22Rv1 (cell line): ENCODE measurements at regions not wholly inside any gene's neighbourhood (a gene's known extent, or its start where the extent isn't known, plus 50 kb on each side); places are given as distances from the start of the nearest gene placed in this dataset.

Experiments used
- H3K27ac ChIP-seq: fragments of 450-650 bp; 2 replicates; pipeline ENCODE4 v1.5.1; 2017
- ZFX ChIP-seq: fragments of 450-650 bp; IDR thresholded peaks from 2 replicates; pipeline ENCODE4 v1.6.1; 2017; ENCODE audit warnings: antibody characterized with exemption, borderline replicate concordance
- TF ChIP-seq, protein P1 (sequence below): fragments of 450-650 bp; IDR thresholded peaks from 2 replicates; pipeline ENCODE4 v1.5.1; 2017; ENCODE audit warnings: mild to moderate bottlenecking

DNA sequence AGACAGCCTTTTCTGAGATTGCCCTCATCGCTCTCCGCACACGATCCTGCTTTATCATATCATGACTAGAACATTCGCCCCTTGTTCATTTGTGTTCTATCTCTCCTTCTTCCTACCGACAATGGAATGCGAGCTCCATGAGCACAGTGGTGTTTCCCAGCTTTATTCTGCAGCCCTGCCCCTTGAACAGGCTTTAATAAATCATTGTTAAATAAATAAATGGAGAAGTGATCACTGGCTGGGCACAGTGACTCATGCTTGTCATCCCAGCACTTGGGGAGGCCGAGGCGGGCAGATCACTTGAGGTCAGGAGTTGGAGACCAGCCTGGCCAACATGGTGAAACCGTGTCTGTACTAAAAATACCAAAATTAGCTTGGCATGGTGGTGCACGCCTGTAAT, 1063.3 kb upstream of the EEF2KMT start:
- no peak overlapping the region for H3K27ac ChIP-seq
- no peak for TF ChIP-seq ZFX
- TF ChIP-seq, protein P1, sequence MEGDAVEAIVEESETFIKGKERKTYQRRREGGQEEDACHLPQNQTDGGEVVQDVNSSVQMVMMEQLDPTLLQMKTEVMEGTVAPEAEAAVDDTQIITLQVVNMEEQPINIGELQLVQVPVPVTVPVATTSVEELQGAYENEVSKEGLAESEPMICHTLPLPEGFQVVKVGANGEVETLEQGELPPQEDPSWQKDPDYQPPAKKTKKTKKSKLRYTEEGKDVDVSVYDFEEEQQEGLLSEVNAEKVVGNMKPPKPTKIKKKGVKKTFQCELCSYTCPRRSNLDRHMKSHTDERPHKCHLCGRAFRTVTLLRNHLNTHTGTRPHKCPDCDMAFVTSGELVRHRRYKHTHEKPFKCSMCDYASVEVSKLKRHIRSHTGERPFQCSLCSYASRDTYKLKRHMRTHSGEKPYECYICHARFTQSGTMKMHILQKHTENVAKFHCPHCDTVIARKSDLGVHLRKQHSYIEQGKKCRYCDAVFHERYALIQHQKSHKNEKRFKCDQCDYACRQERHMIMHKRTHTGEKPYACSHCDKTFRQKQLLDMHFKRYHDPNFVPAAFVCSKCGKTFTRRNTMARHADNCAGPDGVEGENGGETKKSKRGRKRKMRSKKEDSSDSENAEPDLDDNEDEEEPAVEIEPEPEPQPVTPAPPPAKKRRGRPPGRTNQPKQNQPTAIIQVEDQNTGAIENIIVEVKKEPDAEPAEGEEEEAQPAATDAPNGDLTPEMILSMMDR = no peak

DNA sequence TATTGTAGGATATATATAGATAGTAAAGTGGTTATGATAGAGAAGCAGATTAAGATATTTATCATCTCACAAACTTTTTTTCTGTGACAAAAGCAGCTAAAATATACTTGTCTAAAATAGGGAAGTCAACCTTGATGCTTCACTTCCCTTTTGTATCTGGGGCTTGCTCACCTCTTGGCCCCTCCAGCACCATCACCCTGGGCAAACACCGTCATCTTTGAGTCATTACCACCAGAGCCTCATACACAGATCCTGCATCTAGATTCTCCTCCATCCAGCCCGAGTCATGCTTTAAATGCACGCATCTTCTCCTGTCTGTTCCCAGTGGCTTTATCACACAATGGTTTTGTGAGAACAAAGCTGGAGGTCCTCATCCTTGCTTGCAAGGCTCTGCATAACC, 1062.7 kb upstream of the EEF2KMT start:
- TF ChIP-seq, protein P1 = no peak
- no peak for TF ChIP-seq ZFX
- H3K27ac ChIP-seq = no peak overlapping the region

DNA sequence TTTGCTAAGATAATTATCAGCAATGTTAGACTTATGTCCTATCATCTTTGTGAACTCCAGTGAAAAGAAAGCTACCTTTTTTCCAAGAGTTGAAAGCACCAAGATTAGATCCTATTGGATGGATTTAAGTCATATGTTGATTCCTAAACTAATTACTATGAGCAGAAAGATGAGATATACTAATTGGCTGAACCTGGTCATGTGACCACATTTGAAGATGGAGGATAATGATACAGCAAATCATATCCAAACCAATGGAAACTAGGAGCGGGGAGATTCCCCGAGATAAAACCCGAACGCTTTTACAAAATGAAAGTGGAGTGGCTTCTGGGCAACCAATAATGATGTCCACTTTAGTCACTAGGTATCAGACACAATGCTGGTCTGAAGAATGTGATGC, 1060.2 kb upstream of the EEF2KMT start:
- no peak overlapping the region for H3K27ac ChIP-seq
- TF ChIP-seq ZFX = no peak
- TF ChIP-seq, protein P1 = no peak

DNA sequence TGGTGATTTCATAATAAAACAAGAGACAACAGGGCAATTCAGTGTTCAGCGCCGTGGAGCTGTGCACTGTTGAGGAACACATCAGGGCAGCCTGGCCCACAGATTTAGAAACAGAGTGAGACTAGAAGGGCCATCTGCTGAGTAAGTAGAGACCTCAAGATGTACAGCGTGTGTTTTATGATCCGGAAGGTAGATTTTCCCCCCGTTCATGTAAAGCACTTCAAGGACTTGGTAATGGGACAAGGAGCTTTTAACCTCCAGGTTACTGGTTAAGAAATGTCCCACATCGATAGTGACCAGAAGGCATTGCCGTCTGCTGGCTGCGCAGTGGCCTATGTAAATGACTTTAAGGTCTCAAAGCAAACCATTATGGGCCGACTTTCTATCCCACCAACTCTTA, 1057.7 kb upstream of the EEF2KMT start:
- no peak overlapping the region for H3K27ac ChIP-seq
- TF ChIP-seq, protein P1 = no peak
- TF ChIP-seq ZFX = no peak

DNA sequence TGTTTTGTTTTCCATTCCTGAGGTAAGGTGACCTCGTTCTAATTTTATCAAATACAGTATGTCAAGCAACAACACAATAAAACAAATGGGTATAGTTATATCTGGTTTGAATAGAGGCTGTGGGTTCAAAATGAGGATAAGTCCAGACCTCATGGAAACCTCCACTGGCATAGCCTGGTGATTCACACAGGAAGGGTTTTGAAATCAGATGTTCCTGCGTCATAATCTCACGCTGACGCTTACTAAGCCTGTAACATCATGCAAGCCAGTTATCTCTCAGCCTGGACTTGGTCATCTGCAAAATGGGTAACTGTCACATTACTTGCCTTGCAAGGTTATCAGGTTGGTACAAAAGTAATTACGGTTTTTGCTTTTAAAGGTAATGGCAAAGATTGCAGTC, 1056.3 kb upstream of the EEF2KMT start:
- TF ChIP-seq ZFX = no peak
- TF ChIP-seq, protein P1 = no peak
- H3K27ac ChIP-seq = no peak overlapping the region

DNA sequence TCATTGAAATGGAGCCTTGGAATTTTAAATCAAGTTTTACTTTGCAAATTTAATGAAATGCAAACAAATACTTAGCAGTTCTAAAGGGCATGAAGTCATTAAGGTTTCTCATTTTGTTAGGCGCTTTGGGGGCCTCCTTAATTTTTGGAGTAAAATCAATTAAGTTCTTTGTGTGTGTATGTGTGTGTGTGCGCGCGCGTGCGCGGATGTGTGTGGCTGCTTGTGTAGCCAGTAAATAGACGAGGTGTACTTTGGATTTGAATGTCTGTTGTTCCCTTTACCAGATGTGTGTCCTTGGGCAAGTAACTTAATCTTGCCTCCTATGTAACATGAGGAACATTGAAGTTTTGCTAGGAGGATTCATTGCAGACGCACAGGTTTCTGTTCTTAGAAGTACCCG, 1051.4 kb upstream of the EEF2KMT start:
- TF ChIP-seq, protein P1 = no peak
- no peak for TF ChIP-seq ZFX
- H3K27ac ChIP-seq = no peak overlapping the region

DNA sequence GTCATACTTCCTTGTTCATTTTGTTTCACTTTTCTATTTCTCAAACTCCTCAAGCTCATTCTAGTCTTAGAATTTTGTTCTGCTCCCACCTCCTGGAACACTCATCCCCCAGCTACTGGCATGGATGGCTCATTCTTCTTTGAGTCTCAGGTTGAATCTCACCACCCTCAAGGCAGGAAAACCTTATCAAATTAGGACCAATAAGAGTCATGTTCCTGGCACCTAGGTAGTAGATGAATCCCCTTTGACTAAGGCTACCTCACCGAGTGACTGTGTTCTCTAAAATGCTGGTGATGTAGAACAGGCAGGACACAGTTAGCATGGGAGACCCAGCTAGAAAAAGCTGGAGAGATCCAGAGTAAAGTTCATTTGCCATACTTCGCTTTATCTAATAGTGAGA, 1050.8 kb upstream of the EEF2KMT start:
- H3K27ac ChIP-seq = no peak overlapping the region
- TF ChIP-seq ZFX = no peak
- TF ChIP-seq, protein P1 = no peak
